ENCODE measurements at regions not wholly inside any gene's neighbourhood (a gene's known extent, or its start where the extent isn't known, plus 50 kb on each side); places are given as distances from the start of the nearest gene placed in this dataset.

GRCh38 chr11:128341280-128342248 lies 245.8 kb downstream of the ETS1 start:
- TF ChIP-seq POLR2A (IDR thresholded peaks at IDR 0.05; ENCODE audit: low read depth, low read length): no peak
- TF ChIP-seq TAF1 (IDR thresholded peaks at IDR 0.05; ENCODE audit: borderline replicate concordance, low read depth, low read length): no peak
- TF ChIP-seq POLR2AphosphoS5 (IDR thresholded peaks at IDR 0.05; ENCODE audit: low read depth, low read length): no peak
